22Rv1 (cell line): ENCODE measurements at regions not wholly inside any gene's neighbourhood (a gene's known extent, or its start where the extent isn't known, plus 50 kb on each side); places are given as distances from the start of the nearest gene placed in this dataset.

ENCODE experiments used
- H3K27ac ChIP-seq: fragments of 450-650 bp; 2 replicates; pipeline ENCODE4 v1.5.1; 2017
- CTCF ChIP-seq: fragments of 450-650 bp; IDR thresholded peaks from 2 replicates; pipeline ENCODE4 v1.5.1; 2017; ENCODE audit warnings: mild to moderate bottlenecking
- ZFX ChIP-seq: fragments of 450-650 bp; IDR thresholded peaks from 2 replicates; pipeline ENCODE4 v1.6.1; 2017; ENCODE audit warnings: antibody characterized with exemption, borderline replicate concordance

- no peak overlapping the region for H3K27ac ChIP-seq
- no peak for TF ChIP-seq ZFX
- TF ChIP-seq CTCF = no peak
These were observed 104.0 kb upstream of the ARHGEF9 start for GRCh38 chrX:63889001-63889400.

GRCh38 chrX:63884821-63885790, 100.1 kb upstream of the ARHGEF9 start:
- TF ChIP-seq CTCF (no peak), ZFX (no peak)
- H3K27ac ChIP-seq = no peak overlapping the region

DNA sequence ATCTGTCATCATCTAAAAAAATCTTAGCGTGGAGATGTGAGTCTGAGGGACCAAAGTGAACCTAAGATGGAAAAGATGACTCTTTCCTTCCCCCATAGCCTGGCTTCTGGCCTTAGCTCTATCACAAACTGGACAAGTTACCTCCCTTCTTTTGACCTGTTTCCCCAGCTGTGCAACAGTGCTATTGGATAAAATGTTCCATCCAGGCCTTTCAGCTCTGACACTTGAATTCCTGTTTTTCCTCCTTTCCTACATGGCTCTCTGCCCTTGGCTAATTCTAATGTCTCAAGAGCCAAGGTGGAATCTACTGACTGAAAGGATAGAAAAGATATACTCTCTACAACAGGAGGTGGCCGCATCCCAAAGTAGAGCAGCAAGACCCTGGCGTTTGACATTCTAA, 84.5 kb upstream of the ARHGEF9 start:
- no peak overlapping the region for H3K27ac ChIP-seq
- TF ChIP-seq CTCF (no peak), ZFX (no peak)

GRCh38 chrX:63855896-63856295, 70.9 kb upstream of the ARHGEF9 start:
- no peak overlapping the region for H3K27ac ChIP-seq
- no peak for TF ChIP-seq ZFX
- TF ChIP-seq CTCF = no peak

- H3K27ac ChIP-seq = no peak overlapping the region
- TF ChIP-seq ZFX (no peak), CTCF (no peak)
These were observed 50.3 kb upstream of the ARHGEF9 start for GRCh38 chrX:63835361-63835760.
